ENCODE measurements at regions not wholly inside any gene's neighbourhood (a gene's known extent, or its start where the extent isn't known, plus 50 kb on each side); places are given as distances from the start of the nearest gene placed in this dataset.

DNA sequence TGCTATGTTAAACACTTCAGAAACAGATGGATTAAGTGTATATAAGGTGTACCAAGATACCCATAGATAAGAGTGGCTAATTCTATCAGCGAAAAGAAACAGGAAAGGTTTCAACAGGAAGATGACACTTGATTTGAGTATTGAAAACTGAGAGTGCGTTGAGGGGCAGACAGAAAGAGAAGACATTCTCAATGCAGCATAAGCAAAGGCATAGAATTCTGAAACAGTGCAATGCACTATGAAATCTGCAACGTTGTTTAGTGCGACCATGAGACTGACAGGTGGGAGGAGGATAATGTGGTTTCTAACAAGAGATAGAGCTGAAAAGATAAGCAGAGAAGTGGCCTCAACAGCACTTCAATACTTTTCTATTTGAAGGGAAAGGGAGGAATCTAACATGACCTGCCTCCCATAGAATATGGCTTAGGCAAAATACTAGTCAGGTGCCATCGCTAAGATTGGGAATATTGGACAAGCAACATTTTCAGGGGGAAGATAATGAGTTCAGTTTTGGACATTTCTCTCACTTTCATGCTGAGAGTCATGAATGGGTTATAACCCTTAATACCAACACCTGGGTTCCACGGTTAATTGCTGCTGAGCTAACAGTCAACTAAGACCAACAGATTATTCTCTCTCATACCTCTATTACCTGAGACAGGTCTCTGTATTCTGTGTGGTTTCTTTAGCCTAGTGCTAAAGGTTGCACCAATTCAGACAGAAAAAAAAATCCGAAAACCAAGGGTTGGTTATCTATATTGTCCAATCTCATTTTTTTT, 312.9 kb upstream of the ARID1B start:
- no peak overlapping the region for H3K4me3 ChIP-seq
- H3K4me1 ChIP-seq = no peaks in the 10 kb centered on the region
- TF ChIP-seq EP300 (IDR thresholded peaks at IDR 0.05) (no peak), POLR2A (IDR thresholded peaks at IDR 0.05; ENCODE audit: low read depth) (no peak), POLR2AphosphoS5 (IDR thresholded peaks at IDR 0.05) (no peak)
- TF ChIP-seq, protein P1, sequence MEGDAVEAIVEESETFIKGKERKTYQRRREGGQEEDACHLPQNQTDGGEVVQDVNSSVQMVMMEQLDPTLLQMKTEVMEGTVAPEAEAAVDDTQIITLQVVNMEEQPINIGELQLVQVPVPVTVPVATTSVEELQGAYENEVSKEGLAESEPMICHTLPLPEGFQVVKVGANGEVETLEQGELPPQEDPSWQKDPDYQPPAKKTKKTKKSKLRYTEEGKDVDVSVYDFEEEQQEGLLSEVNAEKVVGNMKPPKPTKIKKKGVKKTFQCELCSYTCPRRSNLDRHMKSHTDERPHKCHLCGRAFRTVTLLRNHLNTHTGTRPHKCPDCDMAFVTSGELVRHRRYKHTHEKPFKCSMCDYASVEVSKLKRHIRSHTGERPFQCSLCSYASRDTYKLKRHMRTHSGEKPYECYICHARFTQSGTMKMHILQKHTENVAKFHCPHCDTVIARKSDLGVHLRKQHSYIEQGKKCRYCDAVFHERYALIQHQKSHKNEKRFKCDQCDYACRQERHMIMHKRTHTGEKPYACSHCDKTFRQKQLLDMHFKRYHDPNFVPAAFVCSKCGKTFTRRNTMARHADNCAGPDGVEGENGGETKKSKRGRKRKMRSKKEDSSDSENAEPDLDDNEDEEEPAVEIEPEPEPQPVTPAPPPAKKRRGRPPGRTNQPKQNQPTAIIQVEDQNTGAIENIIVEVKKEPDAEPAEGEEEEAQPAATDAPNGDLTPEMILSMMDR (IDR thresholded peaks at IDR 0.05) = no peak
- H3K27me3 ChIP-seq = no peaks in the 10 kb centered on the region
- H3K9me3 ChIP-seq = no peaks in the 10 kb centered on the region
- intact Hi-C loops (cut with DNase I) = no loop called here
- H3K27ac ChIP-seq (replicated peaks in 1 of 4) = no peak overlapping the region
- WGBS = 79% methylated on average over 7 of the region's 7 CpGs
- no peaks in the 10 kb centered on the region for H3K36me3 ChIP-seq
- no peak for DNase-seq (ENCODE audit: extremely low spot score)

GRCh38 chr6:156461647-156462046, 315.5 kb upstream of the ARID1B start:
- intact Hi-C loops (cut with DNase I) = no loop called here
- H3K4me3 ChIP-seq = no peak overlapping the region
- no peaks in the 10 kb centered on the region for H3K36me3 ChIP-seq
- TF ChIP-seq POLR2AphosphoS5 (IDR thresholded peaks at IDR 0.05) = no peak
- no peak for TF ChIP-seq POLR2A (IDR thresholded peaks at IDR 0.05; ENCODE audit: low read depth)
- TF ChIP-seq, protein P1 (IDR thresholded peaks at IDR 0.05) = no peak
- TF ChIP-seq EP300 (IDR thresholded peaks at IDR 0.05) = no peak
- 87% methylated on average over 2 of the region's 2 CpGs for WGBS
- no peak overlapping the region for H3K27ac ChIP-seq (replicated peaks in 1 of 4)
- H3K9me3 ChIP-seq = no peaks in the 10 kb centered on the region
- H3K27me3 ChIP-seq = no peaks in the 10 kb centered on the region
- DNase-seq (ENCODE audit: extremely low spot score) = no peak
- H3K4me1 ChIP-seq = no peaks in the 10 kb centered on the region

DNA sequence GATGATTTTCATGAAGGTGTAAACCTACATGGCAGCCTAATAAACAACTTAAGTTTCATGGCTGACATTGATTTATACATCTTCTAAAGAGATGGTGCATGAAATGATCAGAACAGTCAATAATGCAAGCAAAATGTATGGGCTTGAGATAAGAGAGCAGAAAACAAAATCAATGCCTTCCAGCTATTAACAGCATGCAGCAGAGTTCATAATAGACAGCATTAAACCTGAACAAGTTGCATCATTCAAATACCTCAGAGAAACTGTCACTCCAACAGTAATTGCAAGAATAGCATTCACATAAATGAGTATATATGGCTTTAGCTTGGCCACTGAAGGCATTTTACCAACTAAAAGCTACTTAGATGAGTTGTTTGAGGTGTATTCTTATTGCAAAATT, 319.6 kb upstream of the ARID1B start:
- Histone ChIP-seq H3K27me3 (no peaks in the 10 kb centered on the region), H3K4me3 (no peak overlapping the region), H3K27ac (replicated peaks in 1 of 4) (no peak overlapping the region), H3K9me3 (no peaks in the 10 kb centered on the region), H3K36me3 (no peaks in the 10 kb centered on the region), H3K4me1 (no peaks in the 10 kb centered on the region)
- DNase-seq (ENCODE audit: extremely low spot score) = no peak
- TF ChIP-seq POLR2A (IDR thresholded peaks at IDR 0.05; ENCODE audit: low read depth) (no peak), POLR2AphosphoS5 (IDR thresholded peaks at IDR 0.05) (no peak), EP300 (IDR thresholded peaks at IDR 0.05) (no peak)
- TF ChIP-seq, protein P1 (IDR thresholded peaks at IDR 0.05) = no peak
- intact Hi-C loops (cut with DNase I) = no loop called here

- H3K4me3 ChIP-seq = no peak overlapping the region
- DNase-seq (ENCODE audit: extremely low spot score) = no peak
- intact Hi-C loops (cut with DNase I) = no loop called here
- no peak overlapping the region for H3K27ac ChIP-seq (replicated peaks in 1 of 4)
- H3K9me3 ChIP-seq = no peaks in the 10 kb centered on the region
- TF ChIP-seq EP300 (IDR thresholded peaks at IDR 0.05) (no peak), POLR2A (IDR thresholded peaks at IDR 0.05; ENCODE audit: low read depth) (no peak), POLR2AphosphoS5 (IDR thresholded peaks at IDR 0.05) (no peak)
- TF ChIP-seq, protein P1 (IDR thresholded peaks at IDR 0.05) = no peak
- 100% methylated on average over 3 of the region's 4 CpGs for WGBS
- no peaks in the 10 kb centered on the region for H3K36me3 ChIP-seq
- H3K27me3 ChIP-seq = no peaks in the 10 kb centered on the region
- H3K4me1 ChIP-seq = no peaks in the 10 kb centered on the region
Observed at GRCh38 chr6:156455847-156456246, 321.3 kb upstream of the ARID1B start.

DNA sequence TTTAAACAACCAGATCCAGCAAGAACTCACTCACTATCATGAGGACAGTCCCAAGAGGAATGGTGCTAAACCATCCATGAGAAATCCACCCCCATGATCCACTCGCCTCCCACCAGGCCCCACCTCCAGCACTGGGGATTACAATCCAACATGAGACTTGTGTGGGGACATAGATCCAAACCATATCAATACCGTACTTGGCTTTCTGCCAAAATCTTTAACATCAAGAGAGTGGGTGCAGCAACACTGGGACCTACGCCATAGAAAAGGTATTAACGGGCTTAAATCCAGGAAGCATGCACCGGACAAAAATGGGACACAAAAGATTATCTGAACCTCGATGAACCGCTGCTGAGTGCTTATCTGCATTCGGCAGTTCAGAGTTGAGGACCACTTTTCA, 322.3 kb upstream of the ARID1B start:
- TF ChIP-seq, protein P1 (IDR thresholded peaks at IDR 0.05) = no peak
- TF ChIP-seq POLR2A (IDR thresholded peaks at IDR 0.05; ENCODE audit: low read depth) (no peak), POLR2AphosphoS5 (IDR thresholded peaks at IDR 0.05) (no peak), EP300 (IDR thresholded peaks at IDR 0.05) (no peak)
- 85% methylated on average over 8 of the region's 8 CpGs for WGBS
- H3K4me1 ChIP-seq = no peaks in the 10 kb centered on the region
- H3K27me3 ChIP-seq = no peaks in the 10 kb centered on the region
- no peak overlapping the region for H3K4me3 ChIP-seq
- no peak for DNase-seq (ENCODE audit: extremely low spot score)
- H3K36me3 ChIP-seq = no peaks in the 10 kb centered on the region
- H3K9me3 ChIP-seq = no peaks in the 10 kb centered on the region
- H3K27ac ChIP-seq (replicated peaks in 1 of 4) = no peak overlapping the region
- intact Hi-C loops (cut with DNase I) = no loop called here

All from esophagus muscularis mucosa (tissue), 4 donors.